SH-SY5Y (cell line): ENCODE measurements at regions not wholly inside any gene's neighbourhood (a gene's known extent, or its start where the extent isn't known, plus 50 kb on each side); places are given as distances from the start of the nearest gene placed in this dataset.

Source experiments
- GATA2 ChIP-seq: IDR thresholded peaks from 2 replicates; pipeline ENCODE4 v1.6.1; 2011; ENCODE audit warnings: mild to moderate bottlenecking, low read depth, low read length
- GATA3 ChIP-seq: IDR thresholded peaks from 2 replicates; pipeline ENCODE4 v1.6.1; 2011; ENCODE audit warnings: low read depth, mild to moderate bottlenecking, low read length, moderate library complexity

- no peak for TF ChIP-seq GATA3
- no peak for TF ChIP-seq GATA2
These were observed 645.7 kb upstream of the PTBP2 start for GRCh38 chr1:96075704-96076455.

- no peak for TF ChIP-seq GATA2
These were observed 645.0 kb upstream of the PTBP2 start for GRCh38 chr1:96076589-96076988.

GRCh38 chr1:96079581-96079980, 642.0 kb upstream of the PTBP2 start:
- TF ChIP-seq GATA2 (no peak), GATA3 (no peak)

DNA sequence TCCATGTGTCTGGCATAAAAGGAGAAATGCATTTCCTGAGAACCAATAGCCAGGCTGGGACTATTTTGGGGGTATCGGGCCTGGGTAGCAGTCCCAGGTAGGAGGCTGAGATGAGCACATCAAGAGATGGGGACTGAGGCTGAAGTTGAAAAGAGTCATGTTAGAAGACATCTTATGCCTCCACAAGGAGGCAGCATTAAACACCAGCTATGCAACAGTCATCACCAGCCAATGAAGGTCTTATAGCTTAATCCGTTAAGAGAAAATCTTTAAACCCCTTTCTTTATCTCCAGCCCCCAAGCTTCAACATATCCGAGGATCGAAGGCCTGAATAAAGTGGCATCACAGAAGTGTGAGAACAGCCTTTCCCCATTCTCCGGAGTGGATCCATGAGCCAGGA, 640.7 kb upstream of the PTBP2 start:
- no peak for TF ChIP-seq GATA2
- TF ChIP-seq GATA3, result no peak

DNA sequence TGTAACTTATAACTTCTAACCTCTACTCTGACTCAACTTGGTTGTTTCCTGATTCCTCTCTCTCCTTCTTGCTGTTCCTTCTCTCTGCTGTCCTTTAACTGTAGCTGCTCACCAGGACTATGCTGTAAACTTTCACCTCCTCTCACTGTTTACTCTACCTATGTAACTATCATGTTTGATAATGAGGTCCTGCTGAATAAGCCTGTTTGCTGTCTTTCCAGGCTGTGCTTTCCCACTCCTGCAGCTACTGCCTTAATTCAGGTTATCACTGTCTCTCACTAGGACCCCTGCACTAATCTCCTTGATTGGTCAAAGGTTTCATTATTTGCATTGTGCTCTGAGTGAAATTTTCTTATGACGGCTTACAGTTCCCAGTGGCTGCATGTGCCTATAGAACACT, 633.9 kb upstream of the PTBP2 start:
- TF ChIP-seq GATA2 (no peak), GATA3 (no peak)

- TF ChIP-seq GATA2 (no peak), GATA3 (no peak)
These were observed 631.5 kb upstream of the PTBP2 start for GRCh38 chr1:96090134-96090533.

GRCh38 chr1:96095849-96096612, 625.6 kb upstream of the PTBP2 start:
- TF ChIP-seq GATA3 (peak; percentile 64; the same call in 1 of the 2 replicates), GATA2 (peak; percentile 18; the same call in 1 of the 2 replicates)

DNA sequence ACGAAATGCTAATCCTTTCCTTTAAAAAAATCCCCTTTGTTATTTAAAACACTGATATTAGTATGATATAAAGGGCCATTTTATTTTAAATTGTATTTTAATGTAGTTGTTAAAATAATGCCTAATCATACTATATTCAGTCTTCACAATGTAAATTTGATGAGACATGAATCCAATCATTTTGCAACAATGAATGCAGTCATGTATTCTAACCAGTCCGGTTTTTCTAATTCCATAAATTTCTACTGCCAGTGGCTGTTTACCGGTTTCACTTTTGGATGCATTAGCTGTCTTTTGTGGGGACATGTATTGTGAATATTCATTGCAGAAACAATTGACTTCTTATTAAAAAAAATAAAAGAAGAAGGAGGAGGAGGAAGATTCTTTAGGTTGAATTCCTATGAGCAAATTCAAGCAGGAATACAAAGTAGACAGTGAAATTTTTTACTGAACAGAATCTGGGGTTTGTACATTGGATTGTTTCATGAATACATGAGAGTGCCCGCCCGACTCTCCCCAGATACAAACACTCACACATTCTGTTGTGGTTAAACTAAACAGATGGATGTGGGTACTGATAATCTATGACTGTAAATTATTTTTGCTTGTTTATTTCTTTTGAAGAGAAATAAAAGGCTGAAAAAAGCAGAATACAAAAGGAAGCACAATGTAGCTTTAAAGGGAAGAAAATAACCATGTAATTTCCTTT, 624.8 kb upstream of the PTBP2 start:
- TF ChIP-seq GATA2 (no peak), GATA3 (no peak)

GRCh38 chr1:96104506-96104905, 617.1 kb upstream of the PTBP2 start:
- no peak for TF ChIP-seq GATA2
- TF ChIP-seq GATA3, result peak; percentile 39; the same call in 1 of the 2 replicates

- no peak for TF ChIP-seq GATA2
- no peak for TF ChIP-seq GATA3
These were observed 616.7 kb upstream of the PTBP2 start for GRCh38 chr1:96104906-96105305.

- no peak for TF ChIP-seq GATA3
- TF ChIP-seq GATA2, result no peak
These were observed 604.9 kb upstream of the PTBP2 start for GRCh38 chr1:96116731-96117130.

DNA sequence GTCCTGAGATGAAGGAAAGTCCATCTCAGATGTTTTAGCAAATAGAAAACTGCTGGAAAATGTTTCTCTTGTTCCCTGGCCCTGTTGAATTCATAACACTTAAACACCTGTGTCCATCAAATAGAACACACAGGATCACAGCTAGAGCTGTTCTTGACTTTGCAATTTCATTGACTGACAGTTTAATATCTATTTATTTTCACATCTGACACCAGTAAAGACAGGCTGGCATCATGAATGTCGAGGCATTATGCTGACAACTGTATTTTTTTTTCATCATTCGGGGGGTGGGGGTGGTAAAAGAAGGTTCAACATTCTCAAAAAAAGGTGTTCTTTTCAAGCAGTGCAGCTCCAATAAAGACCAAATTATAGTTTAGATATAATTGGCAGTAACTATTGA, 591.2 kb upstream of the PTBP2 start:
- TF ChIP-seq GATA2 (no peak), GATA3 (no peak)

DNA sequence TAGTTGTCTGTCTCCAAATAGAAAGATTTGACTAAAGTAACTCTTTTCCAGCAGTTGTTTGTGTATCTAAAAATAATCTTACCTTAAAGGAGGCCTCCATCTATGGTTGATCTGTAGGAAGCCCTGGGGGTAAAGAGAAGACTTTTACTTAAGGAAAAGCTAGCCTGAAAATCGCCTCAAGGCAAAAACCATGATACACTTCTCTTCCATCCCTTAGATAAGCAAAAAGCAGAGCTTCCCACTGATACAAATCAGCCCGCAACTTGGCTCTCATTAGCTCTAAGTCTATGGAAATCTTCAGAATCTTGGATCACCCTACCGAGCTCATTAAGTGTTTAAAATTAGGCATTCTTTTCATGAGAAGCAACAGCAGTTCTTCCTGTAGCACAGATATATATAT, 576.9 kb upstream of the PTBP2 start:
- no peak; the same call in 1 of the 2 replicates for TF ChIP-seq GATA2

GRCh38 chr1:96145492-96145891, 576.1 kb upstream of the PTBP2 start:
- TF ChIP-seq GATA3 (no peak), GATA2 (no peak)
